ENCODE measurements at regions not wholly inside any gene's neighbourhood (a gene's known extent, or its start where the extent isn't known, plus 50 kb on each side); places are given as distances from the start of the nearest gene placed in this dataset.
"Not testable (repeated sequence)": the region's sequence is repeated elsewhere in the genome, so short reads cannot be mapped to it uniquely, and the experiment has no call there.

DNA sequence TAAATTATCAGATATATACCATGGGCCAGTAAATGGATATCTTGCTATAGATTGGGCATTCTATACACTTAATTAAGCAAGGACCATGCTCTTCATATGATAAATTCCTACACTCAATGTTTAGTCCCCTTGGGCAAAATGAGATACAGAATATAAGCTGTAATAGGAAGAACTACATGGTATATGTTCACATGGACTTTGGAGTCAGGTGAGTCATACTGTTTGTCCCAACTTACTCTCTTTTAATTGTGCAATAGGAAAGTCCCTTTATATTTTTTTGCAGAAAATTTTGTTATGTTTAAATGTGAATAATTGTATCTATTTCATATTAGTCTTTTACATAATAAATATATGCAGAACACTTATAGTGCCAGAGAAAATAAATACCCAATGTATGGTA, 820.2 kb upstream of the ADAMTS5 start:
- DNase-seq = no peak

DNA sequence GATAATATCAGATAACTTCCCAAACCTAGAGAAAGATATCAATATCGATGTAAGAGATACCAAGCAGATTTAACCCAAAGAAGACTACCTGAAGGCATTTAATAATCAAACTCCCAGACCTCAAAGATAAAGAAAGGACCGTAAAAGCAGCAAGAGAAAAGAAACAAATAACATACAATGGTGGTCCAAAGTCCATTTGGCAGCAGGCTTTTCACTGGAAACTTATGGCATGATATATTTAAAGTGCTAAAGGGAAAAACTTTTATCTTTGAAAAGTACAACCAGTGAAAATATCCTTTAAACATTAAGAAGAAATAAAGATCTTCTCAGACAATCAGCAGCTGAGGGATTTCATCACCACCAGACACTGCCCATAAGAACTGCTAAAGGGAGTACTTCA, 812.7 kb upstream of the ADAMTS5 start:
- DNase-seq = no peak

DNA sequence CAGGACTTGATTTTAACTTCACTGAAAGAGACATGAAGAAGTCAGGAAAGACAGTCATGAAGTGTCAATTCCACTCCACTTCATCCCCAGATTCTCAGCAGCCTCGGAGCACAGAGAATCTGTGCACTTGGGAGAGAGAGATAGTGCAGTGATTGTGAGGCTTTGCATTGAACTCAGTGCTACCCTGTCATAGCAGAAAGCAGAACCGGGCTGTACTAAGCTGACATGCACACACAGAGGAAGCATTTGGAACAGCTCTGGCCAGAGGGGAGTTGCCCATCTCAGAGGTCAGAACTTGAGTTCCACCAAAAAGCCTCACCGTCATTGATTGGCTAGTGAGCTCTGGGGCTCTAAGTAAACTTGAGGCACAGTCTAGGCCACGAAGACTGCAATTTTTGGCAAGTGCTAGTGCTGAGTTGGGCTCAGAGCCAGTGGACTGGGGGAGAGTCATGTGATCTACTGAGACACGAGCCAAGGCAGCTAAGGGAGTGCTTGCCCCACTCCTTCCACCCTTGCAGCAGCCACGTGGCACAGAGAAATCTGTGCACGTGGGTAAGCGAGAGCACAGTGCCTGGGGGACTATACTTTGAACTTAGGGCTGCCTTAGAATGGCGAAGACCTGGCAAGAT, 810.2 kb upstream of the ADAMTS5 start:
- DNase-seq = no peak

DNA sequence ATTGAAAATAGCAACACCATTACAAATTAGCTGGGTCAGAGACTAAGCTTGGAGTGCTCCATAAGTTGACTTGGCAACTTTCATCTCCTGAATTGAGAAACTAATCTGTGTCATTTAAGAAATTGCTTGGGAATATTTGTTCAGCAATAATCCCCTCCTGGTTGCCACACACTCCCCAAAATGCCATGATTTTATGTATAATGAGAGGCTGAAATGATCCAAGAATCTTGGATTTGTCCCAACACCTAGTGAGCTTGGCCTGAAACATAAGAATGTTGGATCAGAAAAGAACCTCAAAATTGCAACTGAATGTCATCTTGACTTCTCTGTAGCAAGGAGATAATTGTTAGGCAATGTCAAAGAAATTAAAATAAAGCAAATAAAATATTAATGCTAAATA, 805.9 kb upstream of the ADAMTS5 start:
- DNase-seq = no peak

DNA sequence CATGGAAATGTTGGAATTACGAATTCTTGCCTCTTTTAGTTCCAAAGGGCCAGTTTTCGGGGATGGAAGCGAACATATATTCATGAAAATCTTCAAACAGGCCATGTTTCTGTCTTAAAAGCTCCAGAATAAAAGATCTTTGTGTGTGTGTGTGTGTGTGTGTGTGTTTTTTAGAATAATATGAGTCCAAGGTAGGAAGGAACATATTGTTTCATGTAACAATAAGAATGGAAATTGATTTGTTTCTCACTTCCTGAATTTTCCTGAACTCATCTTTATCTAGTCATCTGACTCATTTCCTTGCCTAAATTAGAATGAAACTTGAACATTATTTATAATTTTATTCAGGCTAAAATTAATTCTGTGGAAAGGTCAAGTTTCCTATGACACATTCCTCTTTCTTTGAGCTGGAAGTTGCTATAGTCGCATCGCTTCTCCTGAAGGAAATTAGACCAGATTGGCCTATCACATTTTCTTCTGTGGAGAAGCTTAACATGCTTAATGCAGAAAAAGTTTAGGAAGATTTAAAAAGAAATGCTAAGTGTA, 805.1 kb upstream of the ADAMTS5 start:
- DNase-seq = no peak

DNA sequence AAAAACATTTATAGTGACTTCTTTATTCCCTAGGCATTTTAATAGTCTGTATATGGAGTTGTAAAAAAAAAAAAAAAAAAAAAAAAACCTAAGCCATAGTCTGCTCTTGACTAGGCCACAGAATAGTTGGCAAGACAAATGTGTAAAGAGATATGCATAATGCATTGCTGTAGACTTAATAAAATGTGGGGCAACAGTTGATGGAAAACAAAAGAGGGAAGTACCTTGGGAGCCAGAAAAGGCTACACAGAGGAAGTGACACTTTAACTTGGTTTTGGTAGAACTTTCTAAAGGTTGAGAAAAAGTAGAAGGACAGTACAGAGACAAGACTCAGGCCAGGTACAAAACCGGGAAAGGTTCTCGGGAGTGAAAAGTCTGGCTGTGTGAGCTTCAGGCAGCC, 802.9 kb upstream of the ADAMTS5 start:
- no peak for DNase-seq

DNA sequence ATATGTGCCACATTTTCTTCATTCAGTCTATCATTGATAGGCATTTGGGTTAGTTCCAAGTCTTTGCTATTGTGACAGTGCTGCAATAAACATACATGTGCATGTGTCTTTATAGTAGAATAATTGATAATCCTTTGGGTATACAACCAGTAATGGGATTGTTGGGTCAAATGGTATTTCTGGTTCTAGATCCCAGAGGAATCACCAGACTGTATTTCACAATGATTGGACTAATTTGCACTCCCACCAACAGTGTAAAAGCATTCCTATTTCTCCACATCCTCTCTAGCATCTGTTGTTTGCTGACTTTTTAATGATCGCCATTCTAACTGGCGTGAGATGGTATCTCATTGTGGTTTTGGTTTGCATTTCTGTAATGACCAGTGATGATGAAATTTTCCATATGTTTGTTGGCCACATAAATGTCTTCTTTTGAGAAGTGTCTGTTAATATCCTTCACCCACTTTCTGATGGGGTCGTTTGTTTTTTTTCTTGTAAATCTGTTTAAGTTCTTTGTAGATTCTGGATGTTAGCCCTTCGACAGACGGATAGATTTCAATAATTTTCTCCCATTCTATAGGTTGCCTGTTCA, 801.3 kb upstream of the ADAMTS5 start:
- DNase-seq = not testable (repeated sequence)

DNA sequence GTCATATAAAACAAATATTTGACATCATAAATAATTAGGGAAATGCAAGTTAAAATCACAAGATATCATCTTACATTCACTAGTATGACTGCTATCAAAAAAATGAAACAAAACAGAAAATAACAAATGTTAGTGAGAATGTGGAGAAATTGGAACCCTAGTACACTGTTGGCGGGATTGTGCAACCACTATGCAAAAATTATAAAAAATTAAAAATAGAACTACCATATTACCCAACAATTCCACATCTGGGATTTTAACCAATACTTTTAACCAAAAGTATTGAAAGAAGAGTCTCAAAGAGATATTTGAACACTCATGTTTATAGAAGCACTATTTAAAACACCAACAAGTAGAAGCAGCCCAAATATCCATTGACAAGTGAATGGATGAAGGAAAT, 797.2 kb upstream of the ADAMTS5 start:
- DNase-seq = no peak

DNA sequence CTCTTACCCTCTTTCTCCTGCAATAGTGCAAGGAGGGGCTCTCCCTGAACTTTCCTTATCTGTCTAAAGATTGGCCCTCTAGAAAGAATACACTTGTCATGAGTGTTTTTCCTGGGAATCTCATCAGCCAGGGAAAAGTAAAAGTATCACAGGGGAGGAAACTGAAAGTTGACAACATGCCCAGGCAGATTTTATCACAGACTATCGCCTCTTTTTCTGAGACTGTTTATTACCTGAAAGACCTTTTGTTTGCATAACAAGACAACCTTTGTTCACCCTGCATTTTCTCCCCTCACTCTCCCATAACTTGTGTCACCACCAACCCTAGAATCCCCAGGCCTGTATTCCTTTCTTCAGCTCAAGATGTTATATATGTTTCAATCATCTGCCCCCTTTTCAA, 794.7 kb upstream of the ADAMTS5 start:
- DNase-seq = peak in 1 of 3 donors; percentile 28

DNA sequence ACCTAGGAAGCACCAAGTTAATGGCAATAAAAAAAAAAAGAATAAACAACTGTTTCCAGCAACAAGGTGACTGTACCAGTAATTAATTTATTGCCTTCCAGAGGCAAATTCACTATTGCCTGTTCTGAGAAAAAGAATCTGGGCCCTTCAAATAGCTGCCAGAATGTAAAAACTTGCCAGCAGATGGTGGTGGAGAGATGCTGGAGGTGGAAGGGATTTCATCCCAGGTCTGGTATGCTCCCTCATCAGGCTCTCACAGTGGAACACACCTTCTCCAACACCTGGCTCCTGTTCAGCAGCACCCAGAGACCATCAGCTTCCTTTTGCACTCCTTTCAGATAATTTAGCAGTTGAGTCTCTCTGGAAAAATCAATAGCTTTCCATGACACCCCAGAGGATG, 792.9 kb upstream of the ADAMTS5 start:
- DNase-seq = no peak

DNA sequence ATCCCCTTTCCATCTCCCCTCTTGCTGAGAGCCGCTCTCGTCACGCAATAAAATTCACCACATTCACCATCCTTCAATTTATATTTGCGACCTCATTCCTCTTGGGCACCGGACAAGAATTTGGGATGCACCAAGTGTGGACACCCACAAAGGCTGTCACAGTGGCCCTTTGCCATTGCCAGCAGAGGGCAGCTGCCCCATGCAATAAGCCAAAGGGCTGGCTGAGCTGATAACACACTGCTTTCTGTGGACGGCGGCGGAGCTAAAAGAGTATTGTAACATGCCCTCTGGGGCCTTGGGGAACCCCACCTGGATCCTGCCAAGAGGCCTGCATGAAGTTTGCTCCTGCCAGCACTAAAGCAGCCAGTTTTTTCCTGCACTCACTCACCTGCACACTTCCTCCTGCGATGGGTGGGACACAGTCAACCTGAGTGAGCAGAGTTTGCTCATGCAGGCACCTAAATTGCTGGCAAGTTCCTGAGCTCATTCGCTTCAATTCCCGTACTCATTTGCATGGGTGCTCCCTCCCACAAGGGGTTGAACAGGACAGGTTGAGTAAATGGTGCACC, 792.3 kb upstream of the ADAMTS5 start:
- no peak for DNase-seq

DNA sequence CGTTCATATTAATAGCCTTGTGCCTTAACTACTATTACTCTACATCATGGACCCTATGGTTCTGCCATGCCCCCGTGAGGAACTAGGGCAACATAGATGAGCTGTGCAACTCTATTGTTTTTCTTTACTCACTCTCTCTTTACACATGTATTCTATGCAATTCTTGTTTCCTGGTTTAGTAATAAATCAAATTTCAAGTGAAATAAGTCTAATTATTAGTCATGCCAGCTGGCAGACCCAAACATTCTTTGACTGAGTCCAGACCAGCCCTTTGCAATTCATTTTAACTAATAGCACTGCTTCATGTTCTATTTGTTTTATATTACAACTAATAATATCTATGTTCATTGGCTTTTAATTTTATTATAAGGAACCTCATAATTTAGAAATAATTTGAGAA, 789.3 kb upstream of the ADAMTS5 start:
- DNase-seq = no peak

DNA sequence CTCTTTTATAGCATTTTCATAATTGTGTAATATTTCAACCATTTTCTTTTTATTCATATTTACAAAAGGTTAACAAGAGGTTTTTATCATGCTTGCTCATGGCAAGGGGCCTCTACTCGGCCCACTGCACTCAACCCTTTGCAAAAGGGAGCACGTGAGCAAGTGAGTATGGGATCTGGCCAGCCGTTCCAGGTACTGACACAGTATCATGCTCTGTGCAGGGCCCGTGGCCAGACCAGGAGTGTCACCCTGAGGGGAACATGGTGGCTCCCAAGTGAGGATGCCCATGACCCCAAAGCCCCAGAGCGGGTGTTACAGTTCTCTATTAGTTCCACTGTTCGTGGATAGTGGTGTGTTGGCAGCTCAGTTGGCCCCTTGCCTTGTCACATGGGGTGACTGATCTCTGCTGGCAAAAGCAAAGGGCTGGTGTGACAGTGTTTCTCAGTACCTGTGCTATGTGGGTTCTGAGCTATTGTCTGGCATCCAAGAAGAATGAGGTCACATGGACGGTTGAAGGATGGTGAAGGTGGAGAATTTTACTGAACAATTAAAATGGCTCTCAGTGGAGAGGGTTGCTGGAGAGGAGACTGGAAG, 777.2 kb upstream of the ADAMTS5 start:
- DNase-seq = no peak

DNA sequence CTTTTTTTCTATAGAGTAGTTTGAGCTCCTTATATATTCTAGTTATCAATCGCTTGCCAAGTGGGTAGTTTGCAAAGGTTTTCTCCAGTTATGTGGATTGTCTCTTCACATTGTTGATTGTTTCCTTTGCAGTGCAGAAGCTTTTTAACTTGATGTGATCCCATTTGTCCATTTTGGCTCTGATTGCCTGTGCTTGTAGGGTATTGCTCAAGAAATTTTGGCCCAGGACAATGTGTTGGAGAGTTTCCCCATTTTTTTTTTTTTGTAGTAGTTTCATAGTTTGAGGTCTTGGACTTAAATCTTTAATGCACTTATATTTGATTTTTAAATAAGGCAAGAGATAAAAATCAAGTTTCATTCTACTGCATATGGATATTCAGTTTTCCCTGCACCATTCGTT, 774.8 kb upstream of the ADAMTS5 start:
- peak; percentile 29 to 80 (median 55) for DNase-seq

DNA sequence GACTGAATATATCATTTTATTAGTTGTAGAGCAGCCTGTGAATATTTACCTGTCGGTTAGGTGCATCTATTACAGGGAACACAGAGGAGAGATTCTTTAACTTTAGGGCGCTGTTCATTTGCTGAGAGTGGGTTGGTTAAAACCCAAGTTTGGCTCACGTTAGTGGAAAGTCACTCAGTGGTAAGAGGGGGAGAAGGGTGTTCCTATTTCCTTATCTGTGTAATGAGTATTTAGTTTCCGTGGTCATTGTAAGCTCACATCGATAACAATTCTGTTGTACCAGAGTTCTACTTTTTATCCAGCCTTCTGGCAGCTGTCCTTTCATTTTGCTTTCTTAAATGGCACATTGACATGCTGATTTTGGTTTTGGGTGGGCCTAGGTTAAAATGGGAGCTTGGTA, 773.2 kb upstream of the ADAMTS5 start:
- DNase-seq = no peak

DNA sequence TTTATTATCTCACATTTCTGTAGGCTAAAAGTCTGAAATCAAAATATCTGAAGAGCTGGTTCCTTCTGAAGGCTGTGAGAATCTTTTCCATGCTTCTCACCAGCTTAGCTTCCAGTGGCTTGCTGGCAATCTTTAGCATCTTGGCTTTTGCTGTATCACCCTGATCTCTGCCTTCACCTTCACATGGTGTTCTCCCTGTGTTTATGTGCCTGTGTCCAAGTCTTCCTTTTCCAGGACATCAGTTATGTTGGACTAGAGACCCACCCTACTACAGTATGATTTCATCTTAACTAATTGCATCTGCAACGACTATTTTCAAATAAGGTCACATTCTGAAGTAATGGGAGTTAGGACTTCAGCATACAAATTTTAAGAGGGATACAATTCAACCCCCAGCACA, 772.3 kb upstream of the ADAMTS5 start:
- no peak for DNase-seq

DNA sequence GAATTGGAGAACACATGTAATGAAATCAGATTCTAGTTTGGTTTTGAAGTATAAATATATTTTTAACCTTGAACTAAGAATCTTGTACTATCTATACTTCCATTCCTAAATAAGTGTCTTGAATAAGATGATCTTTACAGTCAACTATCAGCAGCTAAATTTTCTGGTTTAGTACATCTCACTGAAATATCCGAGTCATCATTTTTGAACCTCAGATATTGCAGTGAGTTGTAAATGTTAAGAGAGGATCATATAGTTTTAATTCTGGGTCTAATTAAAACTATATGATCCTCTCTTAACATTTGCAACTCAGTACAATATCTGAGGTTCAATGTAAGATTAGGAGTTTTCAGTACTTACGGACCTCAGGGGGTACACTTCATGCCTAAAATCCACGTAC, 768.8 kb upstream of the ADAMTS5 start:
- DNase-seq = no peak

DNA sequence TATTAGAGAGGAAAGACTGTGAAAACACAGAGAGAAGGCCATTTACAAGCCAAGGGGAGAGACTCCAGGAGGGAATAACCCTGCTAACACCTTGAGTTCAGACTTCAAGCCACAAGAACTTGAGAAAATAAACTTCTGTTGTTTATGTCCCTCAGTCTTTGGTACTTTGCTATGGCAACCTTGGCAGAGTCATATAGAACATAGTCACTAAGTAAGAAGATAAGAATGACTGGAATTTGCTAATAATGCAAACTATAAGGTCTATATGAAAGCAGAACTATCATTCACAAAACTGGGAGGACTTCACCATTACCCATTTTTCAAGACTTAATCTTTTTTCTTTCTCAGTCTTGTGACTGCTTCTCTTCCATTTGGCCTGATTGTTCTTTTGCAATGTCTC, 767.3 kb upstream of the ADAMTS5 start:
- DNase-seq = peak in 1 of 3 donors; percentile 48

DNA sequence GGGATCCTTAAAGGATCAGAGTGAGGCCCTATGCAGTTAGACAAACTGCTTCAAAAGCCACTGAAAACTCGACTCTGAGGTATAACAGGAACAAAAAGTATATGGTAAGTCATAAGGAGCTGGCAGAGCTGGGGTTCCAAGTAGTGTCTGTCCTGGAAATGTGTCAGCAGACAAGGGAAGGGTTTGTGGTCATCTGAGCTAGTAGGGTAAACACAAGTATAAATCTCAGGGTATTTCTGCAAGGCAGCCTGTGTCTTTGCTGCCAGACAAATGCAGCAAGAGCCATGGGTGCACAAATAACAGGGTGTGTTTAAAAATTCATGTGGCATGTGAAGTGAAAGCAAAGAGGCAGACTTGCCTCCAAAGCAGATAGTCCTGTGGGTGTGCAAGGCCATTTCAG, 759.0 kb upstream of the ADAMTS5 start:
- no peak for DNase-seq

DNA sequence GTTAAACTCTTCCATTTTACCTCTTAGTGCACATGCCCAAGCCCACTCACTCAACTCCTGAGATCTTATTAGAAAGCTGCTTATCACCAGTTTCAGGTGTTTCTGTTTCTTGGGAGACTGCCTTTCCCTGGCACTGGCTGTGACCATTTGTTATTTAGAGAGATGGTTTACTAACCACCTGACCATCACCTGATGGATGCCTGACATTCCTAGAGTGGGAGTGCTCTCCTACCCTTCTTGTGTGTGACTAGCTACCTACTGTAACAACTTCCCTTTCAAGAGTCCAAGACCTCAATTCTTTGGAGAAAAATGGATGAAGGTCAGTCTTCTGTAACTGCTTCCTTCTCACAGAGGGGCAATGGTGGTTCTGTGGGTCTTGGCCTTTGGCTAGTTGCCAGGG, 755.2 kb upstream of the ADAMTS5 start:
- DNase-seq = no peak

DNA sequence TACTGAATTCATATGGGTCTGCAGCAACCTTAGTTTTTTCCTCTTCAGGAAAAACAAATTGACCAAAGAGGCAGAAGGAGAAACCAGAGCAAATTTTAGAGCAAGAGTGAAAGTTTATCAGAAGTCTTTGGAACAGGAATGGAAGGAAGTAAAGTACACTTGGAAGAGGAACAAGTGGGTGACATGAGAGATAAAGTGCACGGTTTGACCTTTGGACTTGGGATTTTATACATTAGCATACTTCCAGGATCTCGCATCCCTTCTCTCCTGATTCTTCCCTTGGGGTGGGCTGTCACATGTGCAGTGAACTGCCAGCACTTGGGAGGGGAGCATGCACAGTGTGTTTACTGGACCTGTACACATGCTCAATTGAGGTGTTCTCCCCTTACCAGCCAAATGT, 754.8 kb upstream of the ADAMTS5 start:
- DNase-seq = no peak

DNA sequence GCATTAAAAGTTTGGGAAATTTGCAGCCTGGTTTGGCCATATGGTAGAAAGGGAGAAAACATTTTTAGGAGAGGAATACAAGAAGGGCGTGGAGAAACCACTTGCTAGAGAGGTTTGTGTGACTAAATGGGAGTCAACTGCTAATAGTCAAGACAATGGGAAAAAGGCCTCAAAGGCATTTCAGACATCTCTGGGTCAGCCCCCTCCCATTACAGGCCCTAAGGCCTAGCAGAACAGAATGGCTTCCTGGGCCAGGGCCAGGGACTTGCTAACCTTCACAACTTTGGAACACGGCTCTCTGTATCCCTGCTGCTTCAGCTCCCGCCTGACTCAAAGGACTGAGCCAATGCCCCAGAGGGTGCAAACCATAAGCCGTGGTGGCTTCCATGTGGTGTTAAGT, 752.3 kb upstream of the ADAMTS5 start:
- no peak for DNase-seq

DNA sequence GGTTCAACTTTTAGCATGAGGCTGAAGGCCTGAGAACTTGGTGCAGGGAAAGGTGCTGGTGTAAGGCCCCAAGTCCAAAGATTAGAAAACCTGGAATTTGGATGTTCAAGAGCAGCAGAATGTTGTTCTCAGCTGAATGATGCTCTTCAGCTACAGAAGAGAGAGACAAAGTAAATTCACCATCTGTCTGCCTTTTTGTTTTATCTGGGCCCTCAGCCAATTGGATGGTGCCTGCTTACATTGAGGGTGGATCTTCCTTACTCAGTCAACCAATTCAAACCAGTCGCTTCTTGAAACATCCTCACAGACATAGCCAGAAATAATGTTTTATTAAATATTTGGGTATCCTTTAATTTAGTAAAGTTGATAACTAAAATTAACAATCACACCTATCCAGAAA, 748.2 kb upstream of the ADAMTS5 start:
- DNase-seq = no peak
